Medulla oblongata (tissue), 1 donor: ENCODE measurements at regions not wholly inside any gene's neighbourhood (a gene's known extent, or its start where the extent isn't known, plus 50 kb on each side); places are given as distances from the start of the nearest gene placed in this dataset.
"Not testable (repeated sequence)": the region's sequence is repeated elsewhere in the genome, so short reads cannot be mapped to it uniquely, and the experiment has no call there.

Experiments used
- DNase-seq: peaks from one replicate; pipeline ENCODE4 v3.0.0-alpha.2; 2015; ENCODE audit errors: extremely low spot score

GRCh38 chr2:111395350-111396128 lies 274.8 kb downstream of the BCL2L11 start:
- not testable (repeated sequence) for DNase-seq

GRCh38 chr2:111400598-111401253 lies 280.0 kb downstream of the BCL2L11 start:
- not testable (repeated sequence) for DNase-seq

DNA sequence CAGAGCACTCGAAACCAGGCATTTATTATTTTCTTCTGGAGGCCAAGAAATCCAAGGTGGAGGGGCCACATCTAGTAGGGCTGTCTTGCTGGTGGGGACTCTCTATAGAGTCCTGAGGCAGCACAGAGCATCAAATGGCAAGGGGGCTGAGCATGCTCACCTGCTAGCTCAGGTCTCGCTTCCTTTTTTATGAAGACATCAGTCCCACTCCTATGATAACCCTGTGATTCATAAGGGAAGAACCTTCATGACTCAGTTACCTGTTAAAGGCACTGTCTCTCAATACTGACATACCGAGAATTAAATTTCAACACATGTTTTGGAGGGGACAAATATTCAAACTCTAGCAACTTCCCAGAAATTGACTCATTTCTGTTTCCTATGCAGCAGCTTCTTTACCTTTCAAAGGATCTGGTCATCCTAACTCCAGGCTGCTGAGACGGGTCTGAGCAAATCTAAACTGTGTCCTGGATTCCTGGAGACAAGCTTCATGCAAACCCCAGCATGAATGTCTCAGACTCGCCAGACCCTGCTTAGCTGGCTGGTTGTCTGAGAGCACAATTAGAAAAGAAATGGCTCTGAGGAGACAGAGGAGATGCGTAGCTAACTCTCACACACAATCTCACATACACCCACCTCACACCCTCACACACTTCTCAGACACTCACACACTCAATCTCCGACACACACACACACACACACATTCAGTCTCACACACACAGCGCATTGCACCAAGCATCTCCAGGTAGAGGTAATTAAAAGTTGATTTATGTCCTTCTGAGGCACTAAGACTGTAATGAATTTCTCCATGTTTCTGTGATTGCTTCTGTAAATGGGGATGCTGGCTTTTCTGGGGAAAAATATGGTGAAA lies 280.8 kb downstream of the BCL2L11 start:
- DNase-seq: not testable (repeated sequence)

DNA sequence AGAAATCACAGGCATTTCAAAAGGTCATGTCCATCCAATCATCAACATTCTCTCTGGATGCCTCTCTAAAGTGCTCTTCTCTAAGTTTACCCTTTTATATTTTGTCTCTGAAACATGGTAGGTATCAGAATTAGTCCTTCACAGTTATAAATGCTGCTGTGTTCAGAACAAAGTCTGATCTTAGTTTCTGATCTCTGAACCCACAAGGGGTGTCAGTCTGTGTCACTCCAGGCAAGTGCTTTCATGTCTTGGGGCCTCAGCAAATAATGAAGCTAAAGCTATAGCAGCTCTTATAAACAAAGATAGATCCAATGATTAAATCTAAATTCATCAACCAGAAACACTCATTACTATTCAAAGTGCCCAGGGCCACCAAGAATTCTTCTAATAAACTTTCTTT lies 281.7 kb downstream of the BCL2L11 start:
- DNase-seq: not testable (repeated sequence)

GRCh38 chr2:111403287-111403686 lies 282.6 kb downstream of the BCL2L11 start:
- DNase-seq: not testable (repeated sequence)

DNA sequence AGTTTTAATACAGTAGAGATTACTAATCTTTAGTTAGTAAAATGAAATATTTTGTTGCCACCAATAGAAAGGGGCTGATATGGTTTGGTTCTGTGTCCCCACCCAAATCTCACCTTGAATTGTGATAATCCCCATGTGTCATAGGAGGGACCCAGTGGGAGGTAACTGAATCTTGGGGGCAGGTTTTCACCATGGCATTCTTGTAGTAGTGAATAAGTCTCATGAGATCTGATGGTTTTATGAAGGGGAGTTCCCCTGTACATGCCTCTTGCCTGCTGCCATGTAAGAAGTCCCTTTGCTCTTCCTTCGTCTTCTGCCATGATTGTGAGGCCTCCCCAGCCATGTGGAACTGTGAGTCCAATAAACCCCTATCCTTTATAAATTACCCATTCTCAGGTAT lies 285.9 kb downstream of the BCL2L11 start:
- not testable (repeated sequence) for DNase-seq

DNA sequence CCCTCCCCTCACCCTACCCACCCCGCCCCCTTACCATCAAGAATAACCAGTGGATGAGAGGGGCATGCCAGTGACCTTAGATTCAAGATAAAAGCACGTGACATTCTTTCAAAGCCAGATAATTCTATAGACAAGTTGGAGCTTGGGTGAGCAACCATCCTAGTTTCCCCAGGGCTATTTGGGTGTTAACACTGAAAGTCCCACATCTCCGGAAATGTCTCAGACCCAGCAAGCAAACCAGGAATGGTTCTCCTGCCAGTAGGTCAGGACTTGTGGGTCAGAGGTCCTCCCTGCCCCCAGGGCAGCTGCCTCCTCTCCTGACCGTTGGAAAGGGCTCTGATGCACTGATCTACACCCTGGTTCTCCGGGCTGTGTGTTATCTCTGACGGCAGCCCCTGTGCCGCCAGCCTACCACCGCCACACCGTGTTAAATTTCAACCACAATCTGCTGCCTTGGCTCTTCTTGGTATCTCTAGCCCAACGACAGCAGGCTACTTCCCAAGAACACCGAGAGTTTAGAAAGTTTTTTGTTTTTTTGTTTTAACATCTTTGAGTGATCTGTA lies 287.0 kb downstream of the BCL2L11 start:
- DNase-seq: not testable (repeated sequence)

GRCh38 chr2:111410868-111411406 lies 290.2 kb downstream of the BCL2L11 start:
- not testable (repeated sequence) for DNase-seq

DNA sequence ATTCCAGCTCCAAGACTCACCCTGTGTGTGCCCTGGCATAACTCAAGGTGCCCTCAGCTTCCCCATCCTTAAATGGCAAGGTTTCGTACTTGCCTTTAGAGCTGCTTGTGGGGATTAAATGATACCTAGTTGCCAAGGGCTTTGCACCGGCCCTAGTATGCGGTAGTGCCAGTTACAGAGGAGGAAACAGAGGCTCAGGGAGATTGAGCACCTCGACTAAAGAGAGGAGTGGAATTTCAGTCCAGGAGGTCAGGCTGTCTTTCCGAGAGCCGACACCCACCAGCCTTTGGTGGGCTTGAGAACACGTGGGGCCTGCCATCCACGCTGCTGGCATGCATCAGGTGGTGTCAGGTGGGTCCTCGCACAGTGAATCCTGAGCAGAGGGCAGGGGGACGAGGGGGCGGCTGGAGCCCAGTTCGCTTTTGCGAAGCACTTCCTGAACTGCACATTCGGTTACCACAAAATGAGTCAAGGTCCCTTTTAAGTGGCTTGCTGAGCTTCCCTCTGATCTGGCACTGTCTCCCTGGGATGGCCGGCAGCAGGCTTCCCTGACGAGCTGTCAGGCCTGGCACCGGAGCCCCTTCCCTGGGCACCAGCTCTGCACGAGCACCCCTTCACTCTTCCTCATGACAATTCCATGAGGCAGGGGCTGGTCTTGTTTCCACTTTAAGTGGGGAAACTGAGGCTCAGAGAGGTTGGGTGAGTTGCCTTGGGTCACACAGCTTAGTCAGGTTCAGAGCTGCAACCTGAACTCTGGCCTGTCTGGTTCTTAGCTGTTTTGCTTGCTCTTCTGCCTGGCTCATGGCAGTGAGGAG lies 291.4 kb downstream of the BCL2L11 start:
- not testable (repeated sequence) for DNase-seq

- not testable (repeated sequence) for DNase-seq
Observed at GRCh38 chr2:111412841-111413650, 292.3 kb downstream of the BCL2L11 start.

DNA sequence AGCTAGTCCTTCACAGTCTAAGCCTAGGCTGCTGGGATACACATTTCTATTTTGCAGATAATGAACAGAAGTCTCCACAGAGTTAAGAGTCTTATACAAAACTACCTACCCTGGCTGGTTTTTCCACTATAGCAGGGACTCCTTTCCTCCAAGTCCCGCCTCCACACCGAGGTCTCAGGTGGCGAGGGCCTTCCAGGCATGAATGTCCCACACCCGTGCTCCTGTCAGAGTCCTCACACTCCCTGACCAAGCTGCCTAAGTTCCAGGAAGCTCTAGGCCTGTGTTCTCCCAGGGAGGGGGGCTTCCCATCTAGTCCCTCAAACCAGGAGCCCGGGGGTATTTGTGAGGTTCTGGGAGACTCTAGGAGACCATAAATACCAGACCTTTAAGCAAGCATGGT lies 293.2 kb downstream of the BCL2L11 start:
- not testable (repeated sequence) for DNase-seq

- not testable (repeated sequence) for DNase-seq
Observed at GRCh38 chr2:111415765-111416743, 295.3 kb downstream of the BCL2L11 start.

- not testable (repeated sequence) for DNase-seq
Observed at GRCh38 chr2:111417026-111417425, 296.3 kb downstream of the BCL2L11 start.

GRCh38 chr2:111418091-111418875 lies 297.6 kb downstream of the BCL2L11 start:
- not testable (repeated sequence) for DNase-seq

DNA sequence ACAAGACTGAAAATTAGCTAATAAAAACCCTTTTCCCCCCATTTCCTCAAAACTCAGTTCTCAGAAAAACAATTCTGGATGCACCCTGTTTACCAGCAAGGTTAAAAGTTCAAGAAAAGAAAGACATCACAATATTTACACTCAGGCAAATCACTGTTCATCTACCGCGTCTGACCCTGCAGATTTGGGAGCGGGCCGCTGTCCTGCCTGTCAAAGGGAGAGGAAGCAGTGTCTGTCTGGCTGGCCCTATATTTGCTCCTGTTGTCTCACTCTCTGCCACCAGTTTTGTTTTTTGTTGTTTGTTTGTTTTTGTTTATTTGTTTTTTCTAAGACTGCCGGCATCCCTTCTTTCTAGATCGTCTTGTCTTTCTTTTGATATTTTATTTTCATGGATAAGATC lies 299.4 kb downstream of the BCL2L11 start:
- DNase-seq: not testable (repeated sequence)

DNA sequence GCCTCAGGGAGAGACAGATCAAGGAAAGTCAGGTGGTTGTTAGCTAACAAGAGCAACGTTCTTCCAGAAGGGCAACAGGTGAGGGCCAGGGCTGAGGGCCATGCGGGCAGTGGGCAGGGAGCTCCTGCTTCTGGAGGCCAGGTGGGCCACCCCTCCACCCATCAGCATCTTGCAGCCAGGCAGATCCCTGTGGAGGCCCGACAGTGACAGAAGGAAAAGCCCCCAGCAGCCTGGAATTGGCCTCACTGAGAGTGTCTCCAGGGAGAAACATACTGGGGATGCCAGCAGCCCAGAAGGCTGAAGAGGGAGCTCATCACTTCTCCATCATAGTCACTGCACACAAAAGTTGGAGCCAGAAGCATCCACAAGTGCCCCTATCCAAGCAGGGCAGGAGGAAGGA lies 300.1 kb downstream of the BCL2L11 start:
- not testable (repeated sequence) for DNase-seq

DNA sequence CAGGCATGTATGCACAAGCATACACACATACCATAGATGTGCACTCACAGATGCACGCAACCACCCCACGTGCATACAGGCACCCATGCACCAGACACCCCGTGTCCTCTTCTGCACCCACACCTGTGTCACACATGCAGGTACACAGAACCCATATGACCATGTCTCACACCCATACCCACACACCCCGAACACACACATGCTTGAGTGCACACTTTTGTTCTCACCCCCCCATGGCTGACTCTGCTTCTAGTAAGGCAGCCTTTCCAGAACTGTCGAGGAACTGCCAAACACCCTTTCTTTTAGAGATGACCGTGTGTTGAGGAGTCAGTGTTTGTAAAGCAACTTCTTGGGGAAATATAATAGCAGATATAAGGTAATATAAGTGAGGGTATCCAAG lies 301.2 kb downstream of the BCL2L11 start:
- DNase-seq: not testable (repeated sequence)

GRCh38 chr2:111422562-111422961 lies 301.8 kb downstream of the BCL2L11 start:
- DNase-seq: not testable (repeated sequence)
